ENCODE measurements at regions not wholly inside any gene's neighbourhood (a gene's known extent, or its start where the extent isn't known, plus 50 kb on each side); places are given as distances from the start of the nearest gene placed in this dataset.

DNA sequence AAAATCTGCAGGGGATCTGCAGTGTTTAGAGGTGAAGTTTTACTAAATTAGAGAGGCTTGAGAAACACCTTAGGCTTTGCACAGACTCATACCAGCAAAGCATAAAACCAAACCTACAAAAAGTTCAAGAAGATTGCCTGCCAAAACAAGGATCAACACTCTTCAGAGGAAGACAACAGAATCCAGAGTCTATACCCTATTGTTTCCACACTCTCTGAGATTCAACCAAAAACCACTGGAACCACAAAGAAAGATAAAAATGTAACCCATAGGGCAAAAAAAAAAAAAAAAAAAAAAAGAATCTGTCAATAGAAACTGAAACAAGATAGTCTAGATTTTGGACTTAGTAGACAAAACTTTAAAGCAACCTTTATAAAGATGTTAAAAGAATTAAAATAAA is 102.7 kb downstream of the ANKRD60 start:
- no peak for TF ChIP-seq POLR2A (IDR thresholded peaks at IDR 0.05)
- TF ChIP-seq CTCF (IDR thresholded peaks at IDR 0.05) = no peak
- no peaks in the 10 kb centered on the region for H3K36me3 ChIP-seq
- H3K27ac ChIP-seq = no peak overlapping the region
- peaks cover 0 to 9% (median 0%) of the 10 kb centered on the region in 3 donors for H3K4me1 ChIP-seq
- H3K9me3 ChIP-seq = peaks cover 0 to 11% (median 3%) of the 10 kb centered on the region in 3 donors
- peaks cover 0 to 40% (median 0%) of the 10 kb centered on the region in 4 donors for H3K27me3 ChIP-seq
- no peak overlapping the region for H3K4me3 ChIP-seq
- intact Hi-C loops (cut with DNase I) = no loop called here
- DNase-seq = no peak

DNA sequence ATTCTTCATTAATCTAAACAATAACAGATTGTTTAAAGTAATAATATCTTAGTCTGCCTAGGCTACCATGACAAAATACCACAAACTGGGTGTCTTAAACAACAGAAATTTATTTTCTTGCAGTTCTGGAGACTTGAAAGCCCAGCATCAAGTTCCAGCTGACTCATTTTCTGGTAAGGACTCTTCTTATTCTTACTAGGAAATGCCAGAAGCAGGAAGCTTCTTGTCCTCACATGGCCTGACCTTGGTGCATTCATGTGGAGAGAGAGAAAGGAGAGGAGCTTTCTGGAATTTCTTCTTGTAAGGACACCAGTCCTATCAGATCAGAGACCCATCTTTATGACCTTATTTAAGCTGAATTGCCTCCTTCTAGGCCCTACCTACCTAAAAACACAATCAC is 110.5 kb downstream of the ANKRD60 start:
- Histone ChIP-seq H3K9me3 (peaks cover 0 to 13% (median 7%) of the 10 kb centered on the region in 3 donors), H3K4me1 (peaks cover 0 to 10% (median 0%) of the 10 kb centered on the region in 3 donors), H3K36me3 (no peaks in the 10 kb centered on the region), H3K27ac (no peak overlapping the region), H3K27me3 (peaks cover 0 to 22% (median 0%) of the 10 kb centered on the region in 4 donors), H3K4me3 (no peak overlapping the region)
- intact Hi-C loops (cut with DNase I) = no loop called here
- DNase-seq = no peak
- no peak for TF ChIP-seq POLR2A (IDR thresholded peaks at IDR 0.05)
- TF ChIP-seq CTCF (IDR thresholded peaks at IDR 0.05) = no peak

GRCh38 chr20:58116505-58116904 is 111.9 kb downstream of the ANKRD60 start:
- no peak for DNase-seq
- no peak overlapping the region for H3K27ac ChIP-seq
- no peaks in the 10 kb centered on the region for H3K36me3 ChIP-seq
- peaks cover 0 to 23% (median 0%) of the 10 kb centered on the region in 4 donors for H3K27me3 ChIP-seq
- TF ChIP-seq CTCF (IDR thresholded peaks at IDR 0.05) = no peak
- no peak for TF ChIP-seq POLR2A (IDR thresholded peaks at IDR 0.05)
- peaks cover 0 to 13% (median 7%) of the 10 kb centered on the region in 3 donors for H3K9me3 ChIP-seq
- 89 to 100% methylated on average over 2 of the region's 2 CpGs for WGBS, 2 donors
- peaks cover 0 to 24% (median 9%) of the 10 kb centered on the region in 3 donors for H3K4me1 ChIP-seq
- H3K4me3 ChIP-seq = no peak overlapping the region
- intact Hi-C loops (cut with DNase I) = no loop called here

DNA sequence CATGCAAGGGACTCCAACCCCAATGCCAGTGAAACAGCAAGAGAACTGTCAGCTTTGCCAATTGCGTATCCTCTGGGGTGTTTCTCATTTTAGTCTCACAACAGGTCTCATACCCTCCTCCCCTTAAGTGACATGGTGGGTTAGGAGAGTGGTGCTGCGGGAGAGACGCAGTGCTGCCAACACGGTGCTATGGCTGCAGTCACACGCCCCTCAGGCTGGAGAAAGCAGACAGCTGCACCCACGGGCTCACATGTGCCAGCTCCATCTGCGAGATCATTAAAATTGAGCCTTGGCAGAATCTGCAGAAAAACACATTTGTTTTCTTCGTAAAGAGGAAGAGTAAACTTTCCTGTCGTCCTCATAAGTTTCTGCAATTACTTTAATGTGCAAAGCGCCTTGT is 114.7 kb downstream of the ANKRD60 start:
- no peak for DNase-seq
- Histone ChIP-seq H3K4me3 (no peak overlapping the region), H3K27me3 (peaks cover 0 to 29% (median 0%) of the 10 kb centered on the region in 4 donors), H3K27ac (no peak overlapping the region), H3K4me1 (peaks cover 0 to 30% (median 11%) of the 10 kb centered on the region in 3 donors), H3K36me3 (no peaks in the 10 kb centered on the region), H3K9me3 (peaks cover 0 to 9% (median 0%) of the 10 kb centered on the region in 3 donors)
- 65 to 66% methylated on average over 8 to 10 of the region's 10 CpGs for WGBS, 2 donors
- TF ChIP-seq POLR2A (IDR thresholded peaks at IDR 0.05) = no peak
- TF ChIP-seq CTCF (IDR thresholded peaks at IDR 0.05) = no peak
- intact Hi-C loops (cut with DNase I) = no loop called here

DNA sequence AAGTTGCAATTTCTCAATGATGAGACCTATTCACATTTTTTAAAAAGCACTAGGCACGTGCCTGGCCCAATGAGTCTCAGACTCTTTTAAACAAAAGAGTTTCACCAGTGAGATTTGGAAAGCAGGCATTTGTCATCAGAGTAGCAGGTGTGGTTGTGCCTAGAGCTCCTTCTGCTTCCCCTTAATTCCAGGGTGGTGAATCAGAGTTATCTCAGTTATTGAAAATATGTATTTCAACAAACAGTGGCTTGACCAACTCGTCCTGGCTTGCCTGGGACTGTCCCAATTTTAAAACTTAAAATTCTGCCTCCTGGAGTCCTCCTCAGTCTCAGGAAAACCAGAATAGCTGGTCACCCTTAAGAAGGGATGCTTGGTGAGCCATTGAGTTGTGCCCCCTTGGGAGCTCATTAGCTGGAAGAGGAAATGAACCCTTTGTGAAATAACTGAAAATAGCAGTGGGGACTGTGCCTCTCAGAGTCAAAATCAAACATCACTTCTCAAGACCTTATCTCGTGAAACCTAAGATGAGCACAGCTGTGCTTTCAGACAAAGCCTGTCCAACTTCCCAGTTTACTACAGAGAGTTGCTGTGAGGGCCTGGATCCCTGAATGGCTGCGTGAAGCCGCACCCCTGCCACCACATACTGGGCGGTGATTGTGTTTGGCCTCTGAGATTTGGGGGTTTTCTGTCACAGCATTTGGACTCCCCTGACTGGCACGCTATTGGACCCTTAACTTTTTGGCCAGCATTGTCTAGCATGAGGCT is 116.3 kb downstream of the ANKRD60 start:
- no peaks in the 10 kb centered on the region for H3K36me3 ChIP-seq
- WGBS, 2 donors = 33 to 57% methylated on average over 4 to 7 of the region's 7 CpGs
- intact Hi-C loops (cut with DNase I) = no loop called here
- H3K27me3 ChIP-seq = peaks cover 0 to 30% (median 0%) of the 10 kb centered on the region in 4 donors
- peaks cover 0 to 1% (median 0%) of the 10 kb centered on the region in 3 donors for H3K9me3 ChIP-seq
- H3K4me1 ChIP-seq = peaks cover 0 to 30% (median 11%) of the 10 kb centered on the region in 3 donors
- TF ChIP-seq POLR2A (IDR thresholded peaks at IDR 0.05) (no peak), CTCF (IDR thresholded peaks at IDR 0.05) (no peak)
- H3K4me3 ChIP-seq = no peak overlapping the region
- peak overlapping the region; percentile 9 to 57 (median 36) for H3K27ac ChIP-seq
- no peak for DNase-seq

All from esophagus squamous epithelium (tissue), 5 donors.